Thyroid gland (tissue), 4 donors: ENCODE measurements at regions not wholly inside any gene's neighbourhood (a gene's known extent, or its start where the extent isn't known, plus 50 kb on each side); places are given as distances from the start of the nearest gene placed in this dataset.

Source experiments
- DNase-seq, 2 donors: peaks; one replicate each; pipeline ENCODE4 v3.0.0-alpha.2; 2019
- H3K27ac ChIP-seq, 3 donors: fragments of 200-600 bp; sonication (generic); 1 replicate in 2 of 3; 2 replicates in 1 of 3; pipeline ENCODE4 v1.5.1; 2016 to 2019; ENCODE audit warnings: mild to moderate bottlenecking in 1 of 3, moderate library complexity in 1 of 3
- H3K27me3 ChIP-seq: fragments of 200-600 bp; sonication (generic); one replicate; pipeline ENCODE4 v1.5.1; 2019
- H3K36me3 ChIP-seq, 2 donors: fragments of 200-600 bp; sonication (generic); one replicate each; pipeline ENCODE4 v1.5.1; 2016 to 2019
- H3K4me1 ChIP-seq, 2 donors: fragments of 200-600 bp; sonication (generic); one replicate each; pipeline ENCODE4 v1.5.1; 2017 to 2019
- H3K4me3 ChIP-seq, 3 donors: fragments of 200-600 bp; sonication (generic); replicated peaks in 1 of 3; 1 replicate in 2 of 3; 2 replicates in 1 of 3; pipeline ENCODE4 v1.5.1; 2016; ENCODE audit warnings: mild to moderate bottlenecking in 1 of 3
- H3K9me3 ChIP-seq: fragments of 200-600 bp; sonication (generic); one replicate; pipeline ENCODE4 v1.5.1; 2017
- POLR2A ChIP-seq, 2 donors: fragments of 450-650 bp; IDR thresholded peaks; one replicate each; pipeline ENCODE4 v1.6.1; 2017; ENCODE audit warnings: antibody characterized with exemption in 2 of 2, mild to moderate bottlenecking in 2 of 2, moderate library complexity in 1 of 2
- WGBS, 2 donors: methylation state at CpG; one replicate each; pipeline ENCODE4 v1.1.5; 2017; 5-methylcytosine and 5-hydroxymethylcytosine counted together
- intact Hi-C: fragments of 100-400 bp; cut with DNase I; formaldehyde crosslinking; loops from one replicate; pipeline ENCODE4 v1.15.1; 2023
- TF ChIP-seq, protein P1 (sequence below), 6 experiments: fragments of 200-600 bp in 3 of 6; fragments of 450-650 bp in 3 of 6; sonication (generic) in 3 of 6; IDR thresholded peaks; one replicate each; pipeline ENCODE4 v1.5.1; 2016 to 2019; ENCODE audit warnings: antibody characterized with exemption in 6 of 6, mild to moderate bottlenecking in 2 of 6, inconsistent platforms in 1 of 6, moderate library complexity in 1 of 6

DNA sequence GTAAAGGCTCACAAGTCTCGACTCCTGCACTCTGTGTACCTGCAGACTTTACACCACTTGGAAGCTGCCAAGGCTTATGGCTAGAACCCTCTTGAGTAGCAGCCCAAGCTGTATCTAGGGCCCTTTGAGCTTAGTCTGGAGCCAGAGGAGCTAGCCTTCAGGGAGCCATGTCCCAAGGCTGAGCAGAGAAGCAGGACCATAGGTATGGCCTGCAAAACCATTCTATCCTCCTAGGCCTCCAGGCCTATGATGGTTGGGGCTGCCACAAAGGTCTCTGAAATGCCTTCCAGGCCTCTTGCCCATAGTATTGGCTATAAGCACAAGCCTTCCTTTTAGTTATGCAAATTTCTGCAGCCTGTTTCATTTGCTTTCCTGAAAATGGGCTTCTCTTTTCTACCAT is 380.7 kb upstream of the CPXCR1 start:
- H3K27ac ChIP-seq = no peak overlapping the region
- H3K4me1 ChIP-seq = no peaks in the 10 kb centered on the region
- no peaks in the 10 kb centered on the region for H3K27me3 ChIP-seq
- intact Hi-C loops = no loop called here
- H3K36me3 ChIP-seq = no peaks in the 10 kb centered on the region
- WGBS, 2 donors = 80 to 100% methylated on average over 1 of the region's 1 CpG
- no peak for DNase-seq
- no peaks in the 10 kb centered on the region for H3K9me3 ChIP-seq
- H3K4me3 ChIP-seq = no peak overlapping the region
- TF ChIP-seq, protein P1, sequence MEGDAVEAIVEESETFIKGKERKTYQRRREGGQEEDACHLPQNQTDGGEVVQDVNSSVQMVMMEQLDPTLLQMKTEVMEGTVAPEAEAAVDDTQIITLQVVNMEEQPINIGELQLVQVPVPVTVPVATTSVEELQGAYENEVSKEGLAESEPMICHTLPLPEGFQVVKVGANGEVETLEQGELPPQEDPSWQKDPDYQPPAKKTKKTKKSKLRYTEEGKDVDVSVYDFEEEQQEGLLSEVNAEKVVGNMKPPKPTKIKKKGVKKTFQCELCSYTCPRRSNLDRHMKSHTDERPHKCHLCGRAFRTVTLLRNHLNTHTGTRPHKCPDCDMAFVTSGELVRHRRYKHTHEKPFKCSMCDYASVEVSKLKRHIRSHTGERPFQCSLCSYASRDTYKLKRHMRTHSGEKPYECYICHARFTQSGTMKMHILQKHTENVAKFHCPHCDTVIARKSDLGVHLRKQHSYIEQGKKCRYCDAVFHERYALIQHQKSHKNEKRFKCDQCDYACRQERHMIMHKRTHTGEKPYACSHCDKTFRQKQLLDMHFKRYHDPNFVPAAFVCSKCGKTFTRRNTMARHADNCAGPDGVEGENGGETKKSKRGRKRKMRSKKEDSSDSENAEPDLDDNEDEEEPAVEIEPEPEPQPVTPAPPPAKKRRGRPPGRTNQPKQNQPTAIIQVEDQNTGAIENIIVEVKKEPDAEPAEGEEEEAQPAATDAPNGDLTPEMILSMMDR (IDR thresholded peaks at IDR 0.05) = no peak
- no peak for TF ChIP-seq POLR2A (IDR thresholded peaks at IDR 0.05)

DNA sequence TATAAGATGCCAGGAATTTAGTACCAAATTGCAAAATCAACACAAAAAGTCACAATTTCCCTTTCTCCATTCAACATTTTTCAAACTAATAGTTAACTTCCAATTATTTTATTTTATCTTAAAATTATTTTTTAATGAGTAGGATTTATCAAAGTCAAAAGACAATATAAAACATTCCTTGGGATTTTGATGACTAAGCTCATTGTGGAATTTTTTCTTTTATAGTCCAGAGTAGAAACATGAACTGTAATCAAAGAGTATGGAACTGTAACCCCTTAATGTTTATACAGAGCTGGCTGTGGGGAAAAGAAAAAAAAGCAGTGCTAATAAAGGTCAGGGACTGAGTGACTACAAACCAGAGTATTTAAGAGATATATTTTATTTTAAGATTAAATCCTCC is 368.6 kb upstream of the CPXCR1 start:
- Histone ChIP-seq H3K27ac (no peak overlapping the region), H3K4me1 (no peaks in the 10 kb centered on the region), H3K4me3 (no peak overlapping the region), H3K9me3 (no peaks in the 10 kb centered on the region), H3K36me3 (no peaks in the 10 kb centered on the region), H3K27me3 (no peaks in the 10 kb centered on the region)
- intact Hi-C loops = no loop called here
- TF ChIP-seq, protein P1 (IDR thresholded peaks at IDR 0.05) = no peak
- TF ChIP-seq POLR2A (IDR thresholded peaks at IDR 0.05) = no peak
- no peak for DNase-seq

DNA sequence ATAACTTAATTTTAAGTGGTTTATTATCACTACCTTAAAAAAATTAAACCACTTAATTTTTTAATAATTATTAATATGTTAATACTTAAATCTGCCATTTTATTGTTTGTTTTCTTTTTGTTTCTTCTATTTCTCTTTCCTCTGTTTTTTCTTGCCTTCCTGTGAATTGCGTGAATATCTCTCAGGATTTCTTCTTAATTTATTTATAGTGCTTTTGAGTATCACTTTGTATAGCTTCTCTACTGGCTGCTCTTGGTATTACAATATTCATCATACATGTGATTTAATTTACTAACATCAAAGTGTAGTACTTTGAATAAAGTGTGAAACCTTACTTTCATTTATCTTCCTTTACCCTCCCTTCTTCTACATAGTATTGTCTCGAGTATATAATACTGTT is 349.5 kb upstream of the CPXCR1 start:
- 81 to 83% methylated on average over 2 of the region's 2 CpGs for WGBS, 2 donors
- intact Hi-C loops = no loop called here
- DNase-seq = no peak

DNA sequence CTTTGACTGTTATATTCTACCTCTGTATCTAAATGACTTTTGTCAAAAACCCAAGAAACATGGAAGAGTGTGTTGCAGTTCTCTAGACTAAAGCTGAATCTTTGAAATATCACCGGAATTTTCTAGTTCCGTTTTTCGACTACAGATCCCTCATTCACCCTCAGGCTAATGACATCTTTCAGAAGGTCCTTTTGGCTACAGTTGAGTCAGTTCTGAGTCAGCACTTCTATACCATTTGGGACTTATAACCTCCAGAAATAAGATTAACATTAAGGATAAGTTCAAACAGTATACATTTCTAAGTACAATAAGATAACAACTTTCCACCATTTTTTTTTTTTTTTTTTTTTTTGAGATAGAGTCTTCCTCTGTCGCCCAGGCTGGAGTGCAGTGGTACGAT is 331.0 kb upstream of the CPXCR1 start:
- DNase-seq = no peak
- 93 to 97% methylated on average over 5 of the region's 5 CpGs for WGBS, 2 donors
- H3K27ac ChIP-seq = no peak overlapping the region
- intact Hi-C loops = no loop called here
- H3K4me1 ChIP-seq = no peaks in the 10 kb centered on the region
- H3K27me3 ChIP-seq = no peaks in the 10 kb centered on the region
- TF ChIP-seq, protein P1 (IDR thresholded peaks at IDR 0.05) = no peak
- TF ChIP-seq POLR2A (IDR thresholded peaks at IDR 0.05) = no peak
- H3K9me3 ChIP-seq = no peaks in the 10 kb centered on the region
- H3K4me3 ChIP-seq = no peak overlapping the region
- H3K36me3 ChIP-seq = no peaks in the 10 kb centered on the region

More for the DNA sequence above, 349.5 kb upstream of the CPXCR1 start:
- H3K4me3 ChIP-seq = no peak overlapping the region
- H3K4me1 ChIP-seq = no peaks in the 10 kb centered on the region
- H3K9me3 ChIP-seq = no peaks in the 10 kb centered on the region
- H3K27me3 ChIP-seq = no peaks in the 10 kb centered on the region
- no peaks in the 10 kb centered on the region for H3K36me3 ChIP-seq
- H3K27ac ChIP-seq = no peak overlapping the region
- TF ChIP-seq, protein P1 (IDR thresholded peaks at IDR 0.05) = no peak
- TF ChIP-seq POLR2A (IDR thresholded peaks at IDR 0.05) = no peak

DNA sequence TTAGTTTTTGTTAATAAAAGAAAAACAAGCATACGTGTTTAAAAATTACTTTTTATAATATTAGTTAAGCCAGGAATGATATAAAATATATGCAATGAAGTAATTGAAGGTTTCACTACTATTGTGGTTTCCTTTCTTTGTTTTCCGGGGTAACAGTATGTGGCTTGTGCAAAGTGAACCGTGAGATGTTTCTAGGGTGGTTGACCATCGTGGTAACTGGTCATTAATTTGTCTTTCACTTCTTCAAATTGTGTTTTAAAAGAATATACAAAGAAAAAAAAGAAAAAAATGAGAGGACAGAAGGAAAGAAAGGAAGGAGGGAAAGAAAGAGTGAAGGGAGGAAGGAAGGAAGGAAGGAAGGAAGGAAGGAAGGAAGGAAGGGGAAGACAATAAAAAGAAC is 330.1 kb upstream of the CPXCR1 start:
- H3K36me3 ChIP-seq = no peaks in the 10 kb centered on the region
- H3K9me3 ChIP-seq = no peaks in the 10 kb centered on the region
- no peaks in the 10 kb centered on the region for H3K27me3 ChIP-seq
- intact Hi-C loops = no loop called here
- H3K27ac ChIP-seq = no peak overlapping the region
- TF ChIP-seq, protein P1 (IDR thresholded peaks at IDR 0.05) = no peak
- no peak for TF ChIP-seq POLR2A (IDR thresholded peaks at IDR 0.05)
- H3K4me1 ChIP-seq = no peaks in the 10 kb centered on the region
- no peak for DNase-seq
- WGBS, 2 donors = 83 to 88% methylated on average over 4 of the region's 4 CpGs
- no peak overlapping the region for H3K4me3 ChIP-seq
